ENCODE measurements at regions not wholly inside any gene's neighbourhood (a gene's known extent, or its start where the extent isn't known, plus 50 kb on each side); places are given as distances from the start of the nearest gene placed in this dataset.

- DNase-seq (ENCODE audit: insufficient read length), result no peak
- FAIRE-seq, result no peak
- no peak for TF ChIP-seq TAF1 (IDR thresholded peaks at IDR 0.05; ENCODE audit: borderline replicate concordance, low read depth, low read length)
- no peak for TF ChIP-seq POLR2AphosphoS5 (IDR thresholded peaks at IDR 0.05; ENCODE audit: low read depth, low read length)
- TF ChIP-seq POLR2A (IDR thresholded peaks at IDR 0.05; ENCODE audit: low read depth, low read length), result no peak
Observed at GRCh38 chr3:193832833-193833413, 239.9 kb downstream of the OPA1 start.

GRCh38 chr3:193833592-193833991, 240.6 kb downstream of the OPA1 start:
- no peak for FAIRE-seq
- TF ChIP-seq TAF1 (IDR thresholded peaks at IDR 0.05; ENCODE audit: borderline replicate concordance, low read depth, low read length) (no peak), POLR2A (IDR thresholded peaks at IDR 0.05; ENCODE audit: low read depth, low read length) (no peak), POLR2AphosphoS5 (IDR thresholded peaks at IDR 0.05; ENCODE audit: low read depth, low read length) (no peak)
- DNase-seq (ENCODE audit: insufficient read length), result no peak

- FAIRE-seq, result no peak
- TF ChIP-seq TAF1 (IDR thresholded peaks at IDR 0.05; ENCODE audit: borderline replicate concordance, low read depth, low read length) (no peak), POLR2AphosphoS5 (IDR thresholded peaks at IDR 0.05; ENCODE audit: low read depth, low read length) (no peak)
- no peak for DNase-seq (ENCODE audit: insufficient read length)
Observed at GRCh38 chr3:193835414-193835813, 242.4 kb downstream of the OPA1 start.

DNA sequence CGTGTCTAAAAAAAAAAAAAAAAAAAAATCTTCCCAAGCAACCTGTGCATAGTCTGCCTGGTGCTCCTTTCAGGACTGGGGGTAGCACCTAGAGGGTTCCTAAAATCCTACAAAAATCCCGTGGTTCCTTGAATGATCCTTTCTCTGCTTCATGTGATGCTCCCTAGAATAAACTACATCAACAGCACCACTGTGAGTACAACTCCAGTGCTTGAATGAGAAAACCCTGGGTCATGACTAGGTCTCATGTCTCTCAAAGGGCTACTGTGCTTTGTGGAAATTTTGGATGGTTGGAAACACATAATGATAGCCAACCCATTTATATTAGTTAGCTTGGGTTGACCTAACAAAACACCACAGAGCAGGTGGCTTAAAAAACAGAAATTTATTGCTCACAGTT, 243.5 kb downstream of the OPA1 start:
- no peak for DNase-seq (ENCODE audit: insufficient read length)
- TF ChIP-seq POLR2A (IDR thresholded peaks at IDR 0.05; ENCODE audit: low read depth, low read length) (no peak), TAF1 (IDR thresholded peaks at IDR 0.05; ENCODE audit: borderline replicate concordance, low read depth, low read length) (no peak), POLR2AphosphoS5 (IDR thresholded peaks at IDR 0.05; ENCODE audit: low read depth, low read length) (no peak)
- FAIRE-seq, result no peak

DNA sequence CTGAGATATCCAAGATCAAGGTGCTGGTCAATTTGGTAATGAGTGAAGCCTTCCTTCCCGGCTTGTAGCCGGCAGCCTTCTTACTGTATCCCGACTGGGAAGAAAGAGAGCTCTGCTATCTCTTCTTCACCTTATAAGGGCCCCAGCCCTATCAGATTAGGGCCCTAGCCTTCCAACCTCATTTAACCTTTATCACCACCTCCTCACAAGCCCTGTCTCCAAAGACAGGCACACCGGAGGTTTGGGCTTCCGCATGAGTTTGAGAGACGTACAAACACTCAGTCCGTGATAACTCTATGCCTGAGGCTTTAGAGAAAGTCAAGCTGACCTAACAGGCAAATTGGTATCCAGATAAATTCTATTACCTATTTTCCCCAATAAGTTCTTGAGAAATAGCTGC, 243.9 kb downstream of the OPA1 start:
- TF ChIP-seq TAF1 (IDR thresholded peaks at IDR 0.05; ENCODE audit: borderline replicate concordance, low read depth, low read length) (no peak), POLR2A (IDR thresholded peaks at IDR 0.05; ENCODE audit: low read depth, low read length) (no peak), POLR2AphosphoS5 (IDR thresholded peaks at IDR 0.05; ENCODE audit: low read depth, low read length) (no peak)
- FAIRE-seq (no peak), DNase-seq (ENCODE audit: insufficient read length) (no peak)

DNA sequence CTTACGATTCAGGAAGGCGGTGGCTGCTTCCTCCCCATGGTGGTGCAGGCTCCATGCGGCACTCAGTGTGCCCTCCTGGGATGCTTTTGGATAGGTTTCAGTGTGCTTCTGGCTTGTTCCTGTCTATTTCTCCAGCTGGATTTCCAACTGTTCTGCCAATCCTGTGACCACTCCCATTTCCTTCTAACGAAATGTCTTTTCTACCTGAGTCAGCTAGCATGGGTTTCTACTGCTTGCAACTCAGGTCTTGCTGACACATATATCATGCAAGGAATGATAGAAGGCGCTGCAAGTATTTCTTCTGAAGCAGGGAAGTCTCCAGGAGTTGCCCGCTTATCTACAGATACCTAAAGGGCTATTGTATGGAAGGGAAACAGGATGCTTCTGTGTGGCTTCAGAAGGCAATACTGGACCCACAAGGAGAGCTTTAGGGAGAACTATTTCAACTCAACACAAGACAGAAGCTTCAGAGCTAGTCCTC, 244.4 kb downstream of the OPA1 start:
- FAIRE-seq, result no peak
- TF ChIP-seq POLR2A (IDR thresholded peaks at IDR 0.05; ENCODE audit: low read depth, low read length) (no peak), POLR2AphosphoS5 (IDR thresholded peaks at IDR 0.05; ENCODE audit: low read depth, low read length) (no peak), TAF1 (IDR thresholded peaks at IDR 0.05; ENCODE audit: borderline replicate concordance, low read depth, low read length) (no peak)

DNA sequence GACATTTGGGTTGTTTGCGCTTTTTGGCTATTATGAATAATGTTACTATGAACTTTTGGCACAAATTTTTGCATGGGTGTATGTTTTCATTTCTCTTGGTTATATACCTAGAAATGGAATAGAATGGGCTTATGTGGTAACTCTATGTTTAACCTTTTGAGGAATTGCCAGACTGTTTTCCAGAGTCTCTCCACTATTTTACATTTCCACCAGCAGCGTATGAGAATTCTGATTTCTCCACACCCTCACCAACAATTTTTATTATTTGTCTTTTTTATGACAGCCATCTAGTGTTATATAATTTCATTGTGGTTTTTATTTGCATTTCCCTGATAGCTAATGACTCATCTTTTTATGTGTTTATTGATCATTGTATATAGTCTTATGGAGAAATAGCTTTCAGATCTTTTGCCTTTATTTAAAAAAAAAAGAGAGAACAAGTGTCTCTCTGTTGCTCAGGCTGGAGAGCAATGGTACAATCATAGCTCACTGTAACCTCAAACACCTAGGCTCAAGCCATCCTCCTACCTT, 247.2 kb downstream of the OPA1 start:
- DNase-seq (ENCODE audit: insufficient read length), result no peak
- TF ChIP-seq TAF1 (IDR thresholded peaks at IDR 0.05; ENCODE audit: borderline replicate concordance, low read depth, low read length) (no peak), POLR2A (IDR thresholded peaks at IDR 0.05; ENCODE audit: low read depth, low read length) (no peak)
- FAIRE-seq, result no peak

More for the DNA sequence above, 244.4 kb downstream of the OPA1 start:
- no peak for DNase-seq (ENCODE audit: insufficient read length)

DNA sequence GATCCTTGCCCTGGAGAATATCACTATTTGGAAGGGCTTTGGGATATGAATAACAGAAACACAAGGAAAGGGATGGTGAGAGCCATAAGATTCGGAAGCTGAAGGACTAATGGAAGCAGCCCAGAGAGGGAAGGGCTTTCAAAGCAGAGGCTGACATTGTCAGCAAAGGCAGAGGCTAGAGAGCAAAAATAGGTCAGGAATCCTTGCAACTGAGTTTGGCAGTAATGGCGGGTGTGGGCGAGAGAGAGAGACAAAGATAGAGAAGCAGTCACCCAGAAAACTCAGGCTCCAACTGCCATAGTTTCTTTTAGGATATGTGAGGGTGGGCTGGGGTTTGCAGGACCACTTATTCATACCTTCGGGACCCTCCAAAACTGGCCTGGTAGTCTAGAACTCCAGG, 248.6 kb downstream of the OPA1 start:
- TF ChIP-seq POLR2A (IDR thresholded peaks at IDR 0.05; ENCODE audit: low read depth, low read length) (no peak), POLR2AphosphoS5 (IDR thresholded peaks at IDR 0.05; ENCODE audit: low read depth, low read length) (no peak), TAF1 (IDR thresholded peaks at IDR 0.05; ENCODE audit: borderline replicate concordance, low read depth, low read length) (no peak)
- no peak for FAIRE-seq

GRCh38 chr3:193842029-193842798, 249.2 kb downstream of the OPA1 start:
- DNase-seq (ENCODE audit: insufficient read length) (peak; percentile 43), FAIRE-seq (peak; percentile 63)
- TF ChIP-seq POLR2AphosphoS5 (IDR thresholded peaks at IDR 0.05; ENCODE audit: low read depth, low read length), result no peak
- no peak for TF ChIP-seq POLR2A (IDR thresholded peaks at IDR 0.05; ENCODE audit: low read depth, low read length)
- TF ChIP-seq TAF1 (IDR thresholded peaks at IDR 0.05; ENCODE audit: borderline replicate concordance, low read depth, low read length), result no peak

More for the DNA sequence above, 248.6 kb downstream of the OPA1 start:
- DNase-seq (ENCODE audit: insufficient read length), result no peak

- DNase-seq (ENCODE audit: insufficient read length) (no peak), FAIRE-seq (no peak)
- no peak for TF ChIP-seq TAF1 (IDR thresholded peaks at IDR 0.05; ENCODE audit: borderline replicate concordance, low read depth, low read length)
- no peak for TF ChIP-seq POLR2AphosphoS5 (IDR thresholded peaks at IDR 0.05; ENCODE audit: low read depth, low read length)
Observed at GRCh38 chr3:193842832-193843473, 249.9 kb downstream of the OPA1 start.

DNA sequence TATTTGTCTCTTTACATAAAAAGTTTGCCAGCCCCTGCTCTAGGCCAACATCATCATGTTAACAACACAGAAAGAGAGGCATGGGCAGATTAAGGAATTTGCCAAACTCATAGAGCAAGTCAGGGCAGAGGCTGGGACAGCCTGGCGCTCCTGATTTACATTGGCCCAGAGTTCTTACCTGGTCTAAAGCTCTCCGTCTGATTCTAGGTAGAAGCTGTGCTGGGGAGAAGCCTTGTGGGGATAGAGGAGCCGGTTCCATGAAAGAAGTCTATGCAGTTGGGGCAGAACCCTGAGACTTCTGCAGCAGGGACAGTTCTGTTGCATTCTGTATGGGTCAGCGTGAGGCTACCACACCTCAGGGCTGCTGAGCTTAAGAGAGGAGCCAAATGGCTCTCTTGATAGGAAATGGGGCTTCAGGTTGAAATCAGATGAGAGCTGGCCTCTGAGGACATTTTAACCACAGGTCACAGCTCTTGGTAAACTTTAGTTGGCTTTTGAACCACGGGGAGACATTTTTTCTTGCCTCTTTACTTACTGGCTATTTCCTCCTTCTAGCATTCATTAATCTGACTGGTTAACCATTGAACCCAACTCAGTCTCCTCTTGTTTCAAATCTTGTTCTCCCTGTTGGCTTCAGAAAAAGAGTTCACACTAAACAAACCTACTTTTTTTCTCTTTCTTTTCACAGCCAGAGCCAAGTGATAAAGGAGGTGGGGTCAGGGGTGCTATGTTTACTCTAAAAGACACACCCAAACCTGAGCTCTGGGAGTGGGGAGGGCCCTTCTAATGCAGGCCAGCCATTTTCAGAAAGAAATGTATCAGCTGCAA, 250.7 kb downstream of the OPA1 start:
- FAIRE-seq (no peak), DNase-seq (ENCODE audit: insufficient read length) (no peak)

More for the DNA sequence above, 250.7 kb downstream of the OPA1 start:
- no peak for TF ChIP-seq POLR2A (IDR thresholded peaks at IDR 0.05; ENCODE audit: low read depth, low read length)
- no peak for TF ChIP-seq TAF1 (IDR thresholded peaks at IDR 0.05; ENCODE audit: borderline replicate concordance, low read depth, low read length)
- TF ChIP-seq POLR2AphosphoS5 (IDR thresholded peaks at IDR 0.05; ENCODE audit: low read depth, low read length), result no peak

Measured in GM12892 (cell line).